GM12891 (cell line): ENCODE measurements at regions not wholly inside any gene's neighbourhood (a gene's known extent, or its start where the extent isn't known, plus 50 kb on each side); places are given as distances from the start of the nearest gene placed in this dataset.

ENCODE experiments used
- PAX5 ChIP-seq: IDR thresholded peaks from 2 replicates; pipeline ENCODE4 v1.6.1; 2011; ENCODE audit warnings: low read length, moderate library complexity, mild to moderate bottlenecking; ENCODE audit not compliant: insufficient read depth, severe bottlenecking
- POLR2A ChIP-seq: IDR thresholded peaks from 2 replicates; pipeline ENCODE4 v1.6.1; 2011; ENCODE audit warnings: low read depth, low read length, control low read depth
- POLR2AphosphoS5 ChIP-seq: IDR thresholded peaks from 2 replicates; pipeline ENCODE4 v1.6.1; 2011; ENCODE audit warnings: low read depth, low read length, control low read depth
- SPI1 ChIP-seq: IDR thresholded peaks from 2 replicates; pipeline ENCODE4 v1.6.1; 2011; ENCODE audit warnings: low read depth, low read length, control low read depth
- TAF1 ChIP-seq: IDR thresholded peaks from 2 replicates; pipeline ENCODE4 v1.6.1; 2011; ENCODE audit warnings: low read depth, low read length, control low read depth

GRCh38 chr6:14705841-14706377, 540.0 kb upstream of the JARID2 start:
- TF ChIP-seq POLR2A (no peak), TAF1 (no peak), POLR2AphosphoS5 (no peak), PAX5 (no peak), SPI1 (no peak)
